HCT116 (cell line): ENCODE measurements at regions not wholly inside any gene's neighbourhood (a gene's known extent, or its start where the extent isn't known, plus 50 kb on each side); places are given as distances from the start of the nearest gene placed in this dataset.

Experiments
- ATAC-seq: fragments of 200-7000 bp; cut with Tn5 transposase; 2 replicates; pipeline ENCODE4 v1.9.1; 2020; ENCODE audit warnings: mild to moderate bottlenecking, moderate library complexity
- BruUV-seq: library from RNA; stranded (reverse); fragments of 400-500 nt; replicated peaks from 2 replicates; lab custom pipeline; 2021; lab: Mats Ljungman, UMichigan
- CTCF ChIA-PET: fragments of 300-600 bp; sonication (Branson Sonifier 250); formaldehyde crosslinking; loops from one replicate; lab custom pipeline; 2021; ENCODE audit warnings: antibody characterized with exemption; lab: Charles Lee
- POLR2A ChIA-PET: fragments of 300-600, 350-600 bp; sonication (Branson Sonifier 250); formaldehyde crosslinking; loops from one replicate; lab custom pipeline; 2021; ENCODE audit warnings: antibody characterized with exemption; lab: Charles Lee
- RAD21 ChIA-PET, 2 experiments: fragments of 300-600 bp; sonication (Branson Sonifier 250); formaldehyde crosslinking; loops; one replicate each; lab custom pipeline; 2023; ENCODE audit warnings: low total read pairs in 2 of 2; ENCODE audit not compliant: uncharacterized antibody in 2 of 2, unreplicated experiment in 2 of 2, low non-redundant PET in 1 of 2; lab: Charles Lee
- DNase-seq: peaks from one replicate; pipeline ENCODE4 v3.0.0-alpha.2; 2010; ENCODE audit warnings: low read depth, low spot score
- H2AFZ ChIP-seq: fragments of 200-600 bp; shearing (Covaris generic), sonication (generic); 2 replicates; pipeline ENCODE4 v1.6.1; 2017; ENCODE audit warnings: low read depth, mixed run types, mixed read lengths, antibody characterized with exemption, low read length; ENCODE audit not compliant: poor library complexity, severe bottlenecking
- H3K27ac ChIP-seq: 2 replicates; pipeline ENCODE4 v1.5.1; 2012; ENCODE audit warnings: low read depth, low read length
- H3K27me3 ChIP-seq: fragments of 200-600 bp; sonication (generic); 2 replicates; pipeline ENCODE4 v1.6.1; 2016; ENCODE audit warnings: mixed run types, low read length, mixed read lengths; ENCODE audit not compliant: insufficient read depth
- H3K36me3 ChIP-seq, 2 experiments: fragments of 200-500 bp in 1 of 2; fragments of 200-600 bp in 1 of 2; sonication (Bioruptor generic) in 1 of 2; sonication (generic) in 1 of 2; 2 replicates each; pipeline versions ENCODE4 v1.5.1 to v1.6.1; 2014 to 2016; ENCODE audit warnings: low read length in 2 of 2, inconsistent platforms in 1 of 2, mixed read lengths in 1 of 2, mixed run types in 1 of 2; ENCODE audit not compliant: insufficient read depth in 2 of 2, control insufficient read depth in 1 of 2
- H3K4me1 ChIP-seq, 2 experiments: fragments of 200-600 bp in 1 of 2; sonication (generic) in 1 of 2; 2 replicates each; pipeline versions ENCODE4 v1.5.1 to v1.6.1; 2012 to 2017; ENCODE audit warnings: low read length in 2 of 2, inconsistent platforms in 1 of 2, mild to moderate bottlenecking in 1 of 2, mixed read lengths in 1 of 2, mixed run types in 1 of 2, moderate library complexity in 1 of 2; ENCODE audit not compliant: insufficient read depth in 2 of 2, control insufficient read depth in 1 of 2
- H3K4me2 ChIP-seq: fragments of 200-600 bp; sonication (generic); 2 replicates; pipeline ENCODE4 v1.6.1; 2017; ENCODE audit warnings: mixed run types, low read length, mixed read lengths
- H3K4me3 ChIP-seq, 2 experiments: fragments of 200-600 bp in 1 of 2; sonication (generic) in 1 of 2; replicated peaks in 1 of 2; 2 replicates each; pipeline ENCODE4 v1.5.1; 2011 to 2016; ENCODE audit warnings: low read length in 2 of 2, control low read depth in 1 of 2, low read depth in 1 of 2, mild to moderate bottlenecking in 1 of 2, mixed read lengths in 1 of 2, mixed run types in 1 of 2
- H3K79me2 ChIP-seq: fragments of 200-600 bp; sonication (generic); 2 replicates; pipeline ENCODE4 v1.6.1; 2017; ENCODE audit warnings: mild to moderate bottlenecking, mixed run types, low read length, moderate library complexity, mixed read lengths; ENCODE audit not compliant: insufficient read depth
- H3K9ac ChIP-seq: fragments of 200-600 bp; sonication (generic); 2 replicates; pipeline ENCODE4 v1.6.1; 2016; ENCODE audit warnings: low read length, mixed read lengths
- H3K9me2 ChIP-seq: fragments of 200-600 bp; sonication (generic), shearing (Covaris generic); 2 replicates; pipeline ENCODE4 v1.6.1; 2017; ENCODE audit warnings: mixed run types, mild to moderate bottlenecking, moderate library complexity; ENCODE audit not compliant: insufficient read depth
- H3K9me3 ChIP-seq, 2 experiments: fragments of 200-500 bp in 1 of 2; fragments of 200-600 bp in 1 of 2; sonication (Bioruptor generic) in 1 of 2; sonication (generic) in 1 of 2; 2 replicates each; pipeline ENCODE4 v1.6.1; 2014 to 2017; ENCODE audit warnings: low read length in 2 of 2, mixed read lengths in 2 of 2, inconsistent platforms in 1 of 2, low read depth in 1 of 2, mild to moderate bottlenecking in 1 of 2, mixed run types in 1 of 2, moderate library complexity in 1 of 2; ENCODE audit not compliant: control insufficient read depth in 1 of 2, insufficient read depth in 1 of 2
- H4K20me1 ChIP-seq: fragments of 200-600 bp; sonication (generic), shearing (Covaris generic); 2 replicates; pipeline ENCODE4 v1.6.1; 2017; ENCODE audit warnings: mixed run types, mild to moderate bottlenecking, moderate library complexity; ENCODE audit not compliant: insufficient read depth
- EGR1 ChIP-seq: IDR thresholded peaks from 2 replicates; pipeline ENCODE4 v1.6.1; 2012; ENCODE audit warnings: low read depth
- JUND ChIP-seq: IDR thresholded peaks from 2 replicates; pipeline ENCODE4 v1.6.1; 2012
- POLR2A ChIP-seq: IDR thresholded peaks from 2 replicates; pipeline ENCODE4 v1.7.0; 2011; ENCODE audit warnings: borderline replicate concordance; ENCODE audit not compliant: insufficient read depth, insufficient read length; ENCODE audit errors: extremely low read depth
- POLR2AphosphoS5 ChIP-seq: IDR thresholded peaks from 2 replicates; pipeline ENCODE4 v1.6.1; 2011; ENCODE audit warnings: mild to moderate bottlenecking, low read depth, low read length, moderate library complexity
- RAD21 ChIP-seq: IDR thresholded peaks from 2 replicates; pipeline ENCODE4 v1.6.1; 2012; ENCODE audit warnings: low read depth, mild to moderate bottlenecking
- YY1 ChIP-seq: IDR thresholded peaks from 2 replicates; pipeline ENCODE4 v1.6.1; 2011; ENCODE audit warnings: low read length, low read depth, moderate library complexity, mild to moderate bottlenecking; ENCODE audit not compliant: insufficient replicate concordance; ENCODE audit errors: extremely low read depth
- ZFX ChIP-seq: fragments of 450-650 bp; IDR thresholded peaks from 2 replicates; pipeline ENCODE4 v1.6.1; 2017
- intact Hi-C: fragments of 100-400 bp; cut with micrococcal nuclease; formaldehyde crosslinking; loops from 2 replicates; pipeline ENCODE4 v1.10.0; 2022
- TF ChIP-seq, protein P1 (sequence below): IDR thresholded peaks from 2 replicates; pipeline ENCODE4 v1.6.1; 2012
- TF ChIP-seq, protein P2 (sequence below): IDR thresholded peaks from 2 replicates; pipeline ENCODE4 v1.6.1; 2012; ENCODE audit warnings: low read depth

DNA sequence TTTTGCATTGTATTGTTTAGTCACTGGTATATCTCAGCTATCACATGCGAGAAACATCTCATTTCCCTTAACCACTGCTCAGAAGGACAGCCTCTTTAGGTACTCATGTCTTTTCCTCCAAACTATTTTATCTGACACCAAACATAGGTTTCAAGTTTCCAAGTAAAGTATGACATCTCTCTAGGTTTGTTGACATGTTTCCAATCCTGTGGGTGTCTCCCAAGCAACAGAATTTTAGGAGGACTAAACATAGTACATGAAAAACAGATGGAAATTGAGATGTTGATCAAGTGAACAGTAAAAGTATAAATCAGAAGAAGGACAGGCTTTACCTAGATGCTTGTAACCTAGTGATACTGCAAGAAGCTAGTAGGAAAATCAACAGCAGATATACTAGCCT is 371.4 kb downstream of the DTHD1 start:
- no peaks in the 10 kb centered on the region for H3K79me2 ChIP-seq
- no peaks in the 10 kb centered on the region for H3K36me3 ChIP-seq
- no peak overlapping the region for H3K4me2 ChIP-seq
- H3K27ac ChIP-seq: no peak overlapping the region
- H3K9me2 ChIP-seq: no peaks in the 10 kb centered on the region
- H2AFZ ChIP-seq: no peak overlapping the region
- H3K9me3 ChIP-seq: no peaks in the 10 kb centered on the region
- no peaks in the 10 kb centered on the region for H4K20me1 ChIP-seq
- intact Hi-C loops: no loop called here
- no TSS peak for BruUV-seq
- RAD21 ChIA-PET: no interaction called here
- ATAC-seq (no peak), DNase-seq (no peak)
- CTCF ChIA-PET: no interaction called here
- H3K4me3 ChIP-seq: no peak overlapping the region
- POLR2A ChIA-PET: no interaction called here
- no peak for TF ChIP-seq POLR2A
- TF ChIP-seq, protein P1, sequence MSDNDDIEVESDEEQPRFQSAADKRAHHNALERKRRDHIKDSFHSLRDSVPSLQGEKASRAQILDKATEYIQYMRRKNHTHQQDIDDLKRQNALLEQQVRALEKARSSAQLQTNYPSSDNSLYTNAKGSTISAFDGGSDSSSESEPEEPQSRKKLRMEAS: no peak
- TF ChIP-seq ZFX: no peak
- no peak for TF ChIP-seq POLR2AphosphoS5
- TF ChIP-seq EGR1: no peak
- TF ChIP-seq, protein P2, sequence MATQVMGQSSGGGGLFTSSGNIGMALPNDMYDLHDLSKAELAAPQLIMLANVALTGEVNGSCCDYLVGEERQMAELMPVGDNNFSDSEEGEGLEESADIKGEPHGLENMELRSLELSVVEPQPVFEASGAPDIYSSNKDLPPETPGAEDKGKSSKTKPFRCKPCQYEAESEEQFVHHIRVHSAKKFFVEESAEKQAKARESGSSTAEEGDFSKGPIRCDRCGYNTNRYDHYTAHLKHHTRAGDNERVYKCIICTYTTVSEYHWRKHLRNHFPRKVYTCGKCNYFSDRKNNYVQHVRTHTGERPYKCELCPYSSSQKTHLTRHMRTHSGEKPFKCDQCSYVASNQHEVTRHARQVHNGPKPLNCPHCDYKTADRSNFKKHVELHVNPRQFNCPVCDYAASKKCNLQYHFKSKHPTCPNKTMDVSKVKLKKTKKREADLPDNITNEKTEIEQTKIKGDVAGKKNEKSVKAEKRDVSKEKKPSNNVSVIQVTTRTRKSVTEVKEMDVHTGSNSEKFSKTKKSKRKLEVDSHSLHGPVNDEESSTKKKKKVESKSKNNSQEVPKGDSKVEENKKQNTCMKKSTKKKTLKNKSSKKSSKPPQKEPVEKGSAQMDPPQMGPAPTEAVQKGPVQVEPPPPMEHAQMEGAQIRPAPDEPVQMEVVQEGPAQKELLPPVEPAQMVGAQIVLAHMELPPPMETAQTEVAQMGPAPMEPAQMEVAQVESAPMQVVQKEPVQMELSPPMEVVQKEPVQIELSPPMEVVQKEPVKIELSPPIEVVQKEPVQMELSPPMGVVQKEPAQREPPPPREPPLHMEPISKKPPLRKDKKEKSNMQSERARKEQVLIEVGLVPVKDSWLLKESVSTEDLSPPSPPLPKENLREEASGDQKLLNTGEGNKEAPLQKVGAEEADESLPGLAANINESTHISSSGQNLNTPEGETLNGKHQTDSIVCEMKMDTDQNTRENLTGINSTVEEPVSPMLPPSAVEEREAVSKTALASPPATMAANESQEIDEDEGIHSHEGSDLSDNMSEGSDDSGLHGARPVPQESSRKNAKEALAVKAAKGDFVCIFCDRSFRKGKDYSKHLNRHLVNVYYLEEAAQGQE: no peak
- no peak for TF ChIP-seq YY1
- no peak for TF ChIP-seq RAD21
- TF ChIP-seq JUND: no peak
- H3K27me3 ChIP-seq: no peaks in the 10 kb centered on the region
- H3K9ac ChIP-seq: no peak overlapping the region
- H3K4me1 ChIP-seq: peaks cover 3 to 9% of the 10 kb centered on the region in 2 experiments; a peak in 2 of 4 replicates
